H1 (cell line): ENCODE measurements at regions not wholly inside any gene's neighbourhood (a gene's known extent, or its start where the extent isn't known, plus 50 kb on each side); places are given as distances from the start of the nearest gene placed in this dataset.

Experiments
- CTCF ChIA-PET: fragments of 300-600 bp; sonication (Branson Sonifier 250); formaldehyde crosslinking; loops from one replicate; lab custom pipeline; 2021; ENCODE audit not compliant: partially characterized antibody; lab: Charles Lee
- POLR2A ChIA-PET: fragments of 300-600 bp; sonication (Branson Sonifier 250); formaldehyde crosslinking; loops from one replicate; lab custom pipeline; 2021; ENCODE audit warnings: inconsistent platforms; ENCODE audit not compliant: partially characterized antibody; lab: Charles Lee
- DNase-seq, 2 experiments: peaks; one replicate each; pipeline versions ENCODE4 v3.0.0 to v3.0.0-alpha.2; 2010 to 2022; ENCODE audit warnings: low spot score in 2 of 2, low read depth in 1 of 2, mixed read lengths in 1 of 2
- FAIRE-seq: peaks from 2 replicates; lab custom pipeline; 2011; peaks lifted over from hg19 to GRCh38; lab: Jason Lieb, UNC
- H2AFZ ChIP-seq: 2 replicates; pipeline ENCODE4 v1.8.1; 2012; ENCODE audit warnings: low read length, inconsistent platforms
- H2AK5ac ChIP-seq: 2 replicates; pipeline ENCODE4 v1.6.1; 2013; ENCODE audit warnings: low read depth, low read length
- H2BK120ac ChIP-seq: replicated peaks from 2 replicates; pipeline ENCODE3; 2013; ENCODE audit warnings: low read depth, low read length, inconsistent platforms
- H2BK12ac ChIP-seq: 2 replicates; pipeline ENCODE4 v1.6.1; 2013; ENCODE audit warnings: low read depth, low read length
- H2BK15ac ChIP-seq: 2 replicates; pipeline ENCODE4 v1.6.1; 2013; ENCODE audit warnings: low read length
- H2BK20ac ChIP-seq: 2 replicates; pipeline ENCODE4 v1.6.1; 2013; ENCODE audit warnings: low read length
- H2BK5ac ChIP-seq: 2 replicates; pipeline ENCODE4 v1.6.1; 2013; ENCODE audit warnings: low read depth, low read length
- H3K14ac ChIP-seq: 2 replicates; pipeline ENCODE4 v1.6.1; 2013; ENCODE audit warnings: inconsistent platforms; ENCODE audit not compliant: insufficient read length
- H3K18ac ChIP-seq: 2 replicates; pipeline ENCODE4 v1.6.1; 2013; ENCODE audit warnings: low read length; ENCODE audit errors: extremely low read depth
- H3K23ac ChIP-seq: 2 replicates; pipeline ENCODE4 v1.6.1; 2013; ENCODE audit warnings: inconsistent platforms; ENCODE audit not compliant: insufficient read length
- H3K23me2 ChIP-seq: 2 replicates; pipeline ENCODE4 v1.6.1; 2013; ENCODE audit warnings: low read depth, low read length
- H3K27ac ChIP-seq: 2 replicates; pipeline ENCODE4 v1.6.1; 2011; ENCODE audit warnings: low read depth, low read length, inconsistent platforms
- H3K27me3 ChIP-seq, 4 experiments: replicated peaks in 1 of 4; 1 replicate in 1 of 4; 2 replicates in 3 of 4; pipeline versions ENCODE4 v1.6.1 to v1.8.1; 2011 to 2013; ENCODE audit warnings: low read length in 3 of 4, mild to moderate bottlenecking in 3 of 4, inconsistent platforms in 2 of 4, mixed read lengths in 2 of 4, moderate library complexity in 1 of 4; ENCODE audit not compliant: control insufficient read depth in 3 of 4, insufficient read depth in 3 of 4; ENCODE audit errors: extremely low read depth in 1 of 4
- H3K36me3 ChIP-seq, 4 experiments: 2 replicates each; pipeline versions ENCODE4 v1.6.1 to v1.8.1; 2011 to 2013; ENCODE audit warnings: mild to moderate bottlenecking in 4 of 4, low read length in 3 of 4, moderate library complexity in 2 of 4, control low read depth in 1 of 4, inconsistent platforms in 1 of 4; ENCODE audit not compliant: insufficient read depth in 4 of 4, control insufficient read depth in 2 of 4
- H3K4ac ChIP-seq: replicated peaks from 2 replicates; pipeline ENCODE3; 2013; ENCODE audit warnings: low read length, low read depth, mixed read lengths, inconsistent platforms; ENCODE audit not compliant: insufficient read length
- H3K4me1 ChIP-seq, 4 experiments: replicated peaks in 1 of 4; 1 replicate in 1 of 4; 2 replicates in 3 of 4; pipeline versions ENCODE4 v1.6.1 to v1.8.1; 2011 to 2013; ENCODE audit warnings: low read length in 3 of 4, inconsistent platforms in 2 of 4, mixed read lengths in 1 of 4; ENCODE audit not compliant: insufficient read depth in 4 of 4, control insufficient read depth in 3 of 4
- H3K4me2 ChIP-seq, 2 experiments: 2 replicates each; pipeline versions ENCODE4 v1.6.1 to v1.8.1; 2011 to 2013; ENCODE audit warnings: low read depth in 2 of 2, low read length in 2 of 2, control low read depth in 1 of 2, inconsistent platforms in 1 of 2, mild to moderate bottlenecking in 1 of 2; ENCODE audit not compliant: insufficient read depth in 1 of 2
- H3K4me3 ChIP-seq, 4 experiments: fragments of 200-600, 300-600 bp in 1 of 4; sonication (generic), shearing (Covaris generic), sonication (Bioruptor Twin) in 1 of 4; 2 replicates each; pipeline versions ENCODE4 v1.5.1 to v1.8.1; 2011 to 2016; ENCODE audit warnings: low read length in 4 of 4, low read depth in 3 of 4, control low read depth in 2 of 4, inconsistent platforms in 2 of 4, mild to moderate bottlenecking in 2 of 4, mixed read lengths in 1 of 4, moderate library complexity in 1 of 4; ENCODE audit not compliant: insufficient read depth in 2 of 4; ENCODE audit errors: extremely low read depth in 1 of 4
- H3K56ac ChIP-seq: replicated peaks from 2 replicates; pipeline ENCODE3; 2013; ENCODE audit warnings: low read depth, mild to moderate bottlenecking, mixed read lengths, low read length, inconsistent platforms; ENCODE audit not compliant: insufficient read length
- H3K79me1 ChIP-seq: 2 replicates; pipeline ENCODE4 v1.6.1; 2013; ENCODE audit warnings: low read depth, low read length, control low read depth
- H3K79me2 ChIP-seq, 2 experiments: 2 replicates each; pipeline versions ENCODE4 v1.6.1 to v1.8.1; 2012 to 2013; ENCODE audit warnings: low read length in 2 of 2, mild to moderate bottlenecking in 2 of 2, inconsistent platforms in 1 of 2; ENCODE audit not compliant: insufficient read depth in 2 of 2, control insufficient read depth in 1 of 2
- H3K9ac ChIP-seq, 4 experiments: replicated peaks in 1 of 4; 1 replicate in 1 of 4; 2 replicates in 3 of 4; pipeline versions ENCODE4 v1.6.1 to v1.8.1; 2011 to 2013; ENCODE audit warnings: low read depth in 3 of 4, low read length in 3 of 4, control low read depth in 2 of 4, mild to moderate bottlenecking in 2 of 4, moderate library complexity in 2 of 4, inconsistent platforms in 1 of 4; ENCODE audit errors: extremely low read depth in 1 of 4
- H3K9me3 ChIP-seq, 2 experiments: 2 replicates each; pipeline versions ENCODE4 v1.6.1 to v1.8.1; 2012 to 2013; ENCODE audit warnings: mild to moderate bottlenecking in 2 of 2, moderate library complexity in 2 of 2, control low read depth in 1 of 2, inconsistent platforms in 1 of 2, low read depth in 1 of 2, low read length in 1 of 2, mixed read lengths in 1 of 2; ENCODE audit not compliant: insufficient read depth in 2 of 2
- H4K20me1 ChIP-seq, 2 experiments: replicated peaks in 1 of 2; 2 replicates each; pipeline versions ENCODE3 to v1.8.1; 2011 to 2013; ENCODE audit warnings: inconsistent platforms in 2 of 2, low read length in 2 of 2, mild to moderate bottlenecking in 1 of 2; ENCODE audit not compliant: insufficient read depth in 2 of 2, control insufficient read depth in 1 of 2
- H4K5ac ChIP-seq: 2 replicates; pipeline ENCODE4 v1.6.1; 2013; ENCODE audit warnings: low read length, low read depth, mixed read lengths, inconsistent platforms; ENCODE audit not compliant: insufficient read length
- H4K8ac ChIP-seq: 2 replicates; pipeline ENCODE4 v1.8.0; 2013; ENCODE audit warnings: mild to moderate bottlenecking, moderate library complexity, low read length, inconsistent platforms; ENCODE audit not compliant: insufficient read depth; ENCODE audit errors: extremely low read depth
- H4K91ac ChIP-seq: replicated peaks from 2 replicates; pipeline ENCODE3; 2013; ENCODE audit warnings: low read length, mixed read lengths, inconsistent platforms; ENCODE audit not compliant: insufficient read length
- EZH2 ChIP-seq: fragments of 200-600 bp; sonication (generic); IDR thresholded peaks from 2 replicates; pipeline ENCODE4 v1.7.1; 2012; ENCODE audit warnings: low read depth, mild to moderate bottlenecking, moderate library complexity, low read length, inconsistent platforms; ENCODE audit not compliant: severe bottlenecking
- NRF1 ChIP-seq: IDR thresholded peaks from 2 replicates; pipeline ENCODE4 v1.6.1; 2011; ENCODE audit warnings: mild to moderate bottlenecking, low read depth, low read length, improper control_type of control experiment
- RFX5 ChIP-seq: IDR thresholded peaks from 2 replicates; pipeline ENCODE4 v1.6.1; 2011; ENCODE audit warnings: low read depth, low read length, improper control_type of control experiment, borderline replicate concordance
- SRF ChIP-seq: IDR thresholded peaks from 2 replicates; pipeline ENCODE4 v1.6.1; 2011; ENCODE audit warnings: mild to moderate bottlenecking, low read depth, low read length, moderate library complexity
- SUZ12 ChIP-seq: fragments of 200-600 bp; sonication (generic); IDR thresholded peaks from 2 replicates; pipeline ENCODE4 v1.6.1; 2012; ENCODE audit warnings: mild to moderate bottlenecking, inconsistent platforms, low read length, moderate library complexity, mixed read lengths
- TAF7 ChIP-seq: optimal IDR thresholded peaks from 2 replicates; pipeline ENCODE3; 2011; ENCODE audit warnings: low read depth, mild to moderate bottlenecking, inconsistent platforms, low read length, moderate library complexity, borderline replicate concordance
- ZNF274 ChIP-seq: IDR thresholded peaks from 2 replicates; pipeline ENCODE4 v1.7.0; 2012; ENCODE audit warnings: low read length, borderline replicate concordance; ENCODE audit errors: extremely low read depth
- WGBS, 2 experiments: shearing (Covaris generic) in 1 of 2; methylation state at CpG; one replicate each; pipeline versions ENCODE4 v1.1.6 to v1.1.7; 2013 to 2015; ENCODE audit warnings: low lambda C conversion rate in 2 of 2, mixed read lengths in 2 of 2, inconsistent platforms in 1 of 2, low coverage in 1 of 2, missing lambda C conversion rate in 1 of 2; ENCODE audit not compliant: insufficient replicate concordance in 2 of 2, insufficient coverage in 1 of 2, insufficient read length in 1 of 2; ENCODE audit errors: extremely low coverage in 1 of 2, missing lambda C conversion rate in 1 of 2; 5-methylcytosine and 5-hydroxymethylcytosine counted together
- TF ChIP-seq, protein P1 (sequence below), 3 experiments: IDR thresholded peaks; 1 replicate in 2 of 3; 2 replicates in 1 of 3; pipeline versions ENCODE4 v1.5.1 to v1.6.1; 2011; ENCODE audit warnings: low read length in 3 of 3, mild to moderate bottlenecking in 3 of 3, inconsistent platforms in 2 of 3, low read depth in 1 of 3, moderate library complexity in 1 of 3; ENCODE audit not compliant: insufficient read depth in 1 of 3; ENCODE audit errors: control extremely low read depth in 1 of 3

- Histone ChIP-seq H3K14ac (no peak overlapping the region), H3K9ac (no peak overlapping the region), H3K27ac (no peak overlapping the region), H3K23me2 (no peaks in the 10 kb centered on the region), H3K27me3 (peaks cover 0 to 5% (median 0%) of the 10 kb centered on the region in 4 experiments; a peak in 2 of 7 replicates), H3K9me3 (no peaks in the 10 kb centered on the region), H4K20me1 (no peaks in the 10 kb centered on the region), H2AK5ac (no peak overlapping the region), H2BK20ac (no peak overlapping the region), H3K36me3 (no peaks in the 10 kb centered on the region), H2AFZ (no peak overlapping the region), H2BK5ac (no peak overlapping the region), H3K4me1 (peaks cover 0 to 8% (median 4%) of the 10 kb centered on the region in 4 experiments; a peak in 5 of 7 replicates), H4K5ac (no peak overlapping the region), H3K4me3 (no peak overlapping the region; a peak in 1 of 8 replicates), H3K23ac (no peak overlapping the region), H3K79me2 (no peaks in the 10 kb centered on the region), H2BK120ac (no peak overlapping the region), H3K4me2 (no peak overlapping the region), H3K4ac (no peak overlapping the region), H2BK12ac (no peak overlapping the region), H4K91ac (no peak overlapping the region), H3K79me1 (no peaks in the 10 kb centered on the region), H3K18ac (no peak overlapping the region), H3K56ac (no peak overlapping the region), H4K8ac (no peak overlapping the region), H2BK15ac (no peak overlapping the region)
- POLR2A ChIA-PET, result interaction anchor here (0.7 to 1.2 kb wide), 2 partner anchors 8 to 30 kb away, joined by 3 read pairs; no protein-coding TSS in a partner anchor
- no peak for FAIRE-seq
- no peak for DNase-seq
- CTCF ChIA-PET, result no interaction called here
- WGBS, 2 experiments, result 56% methylated on average over 2 of the region's 2 CpGs; no CpG with 5 or more reads in 1 of the 2 experiments
- TF ChIP-seq ZNF274, result no peak
- no peak for TF ChIP-seq TAF7
- TF ChIP-seq, protein P1, sequence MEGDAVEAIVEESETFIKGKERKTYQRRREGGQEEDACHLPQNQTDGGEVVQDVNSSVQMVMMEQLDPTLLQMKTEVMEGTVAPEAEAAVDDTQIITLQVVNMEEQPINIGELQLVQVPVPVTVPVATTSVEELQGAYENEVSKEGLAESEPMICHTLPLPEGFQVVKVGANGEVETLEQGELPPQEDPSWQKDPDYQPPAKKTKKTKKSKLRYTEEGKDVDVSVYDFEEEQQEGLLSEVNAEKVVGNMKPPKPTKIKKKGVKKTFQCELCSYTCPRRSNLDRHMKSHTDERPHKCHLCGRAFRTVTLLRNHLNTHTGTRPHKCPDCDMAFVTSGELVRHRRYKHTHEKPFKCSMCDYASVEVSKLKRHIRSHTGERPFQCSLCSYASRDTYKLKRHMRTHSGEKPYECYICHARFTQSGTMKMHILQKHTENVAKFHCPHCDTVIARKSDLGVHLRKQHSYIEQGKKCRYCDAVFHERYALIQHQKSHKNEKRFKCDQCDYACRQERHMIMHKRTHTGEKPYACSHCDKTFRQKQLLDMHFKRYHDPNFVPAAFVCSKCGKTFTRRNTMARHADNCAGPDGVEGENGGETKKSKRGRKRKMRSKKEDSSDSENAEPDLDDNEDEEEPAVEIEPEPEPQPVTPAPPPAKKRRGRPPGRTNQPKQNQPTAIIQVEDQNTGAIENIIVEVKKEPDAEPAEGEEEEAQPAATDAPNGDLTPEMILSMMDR (IDR thresholded peaks at IDR 0.05; ENCODE audit: control extremely low read depth in 1 of 3, insufficient read depth in 1 of 3, low read depth in 1 of 3, low read length in 3 of 3), result no peak
- no peak for TF ChIP-seq SUZ12
- TF ChIP-seq NRF1, result no peak
- no peak for TF ChIP-seq RFX5
- no peak for TF ChIP-seq EZH2
- TF ChIP-seq SRF, result no peak
These were observed 423.5 kb downstream of the SHISA9 start for GRCh38 chr16:13324851-13325250.
